GM18519 (cell line): ENCODE measurements at regions not wholly inside any gene's neighbourhood (a gene's known extent, or its start where the extent isn't known, plus 50 kb on each side); places are given as distances from the start of the nearest gene placed in this dataset.

ENCODE experiments used
- ATAC-seq: cut with Tn5 transposase; IDR thresholded peaks from one replicate; pipeline ENCODE4 v1.9.1; 2021; ENCODE audit warnings: mild to moderate bottlenecking, moderate library complexity; ENCODE audit not compliant: unreplicated experiment, low FRiP score

DNA sequence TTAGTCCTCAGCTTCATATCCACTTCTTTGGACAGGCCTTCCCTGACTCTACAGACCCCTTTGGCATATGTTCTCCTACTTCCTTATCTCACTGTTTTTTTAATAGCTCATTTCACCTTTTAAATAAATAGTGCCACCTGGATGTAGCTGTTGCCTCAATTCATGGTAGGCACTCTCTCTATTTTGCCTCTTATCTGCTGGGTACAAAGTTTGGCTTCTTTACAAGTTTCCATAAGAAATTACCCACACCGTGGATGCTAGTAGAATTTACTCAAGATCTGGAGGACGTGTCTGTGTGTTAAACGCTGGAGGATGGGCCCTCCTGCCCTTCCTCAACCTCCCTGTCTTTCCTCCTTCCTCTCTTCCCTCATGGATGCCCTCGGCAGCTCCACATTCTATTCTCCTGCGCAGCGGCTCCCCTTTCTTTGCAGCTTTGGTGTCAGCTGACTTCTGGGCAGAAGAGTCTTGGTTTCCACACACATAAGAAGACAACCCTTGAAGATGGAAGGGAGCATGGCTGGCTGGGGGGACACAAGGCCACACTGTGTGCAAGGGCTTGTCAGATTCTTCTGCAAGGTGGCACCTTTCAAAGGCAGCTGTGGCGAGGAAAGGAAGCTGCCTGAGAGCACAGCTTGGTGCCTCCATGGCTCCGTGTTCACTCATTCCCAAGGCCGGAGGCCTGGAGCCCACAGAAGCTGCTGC lies 212.6 kb downstream of the SNX19 start:
- ATAC-seq = no peak

DNA sequence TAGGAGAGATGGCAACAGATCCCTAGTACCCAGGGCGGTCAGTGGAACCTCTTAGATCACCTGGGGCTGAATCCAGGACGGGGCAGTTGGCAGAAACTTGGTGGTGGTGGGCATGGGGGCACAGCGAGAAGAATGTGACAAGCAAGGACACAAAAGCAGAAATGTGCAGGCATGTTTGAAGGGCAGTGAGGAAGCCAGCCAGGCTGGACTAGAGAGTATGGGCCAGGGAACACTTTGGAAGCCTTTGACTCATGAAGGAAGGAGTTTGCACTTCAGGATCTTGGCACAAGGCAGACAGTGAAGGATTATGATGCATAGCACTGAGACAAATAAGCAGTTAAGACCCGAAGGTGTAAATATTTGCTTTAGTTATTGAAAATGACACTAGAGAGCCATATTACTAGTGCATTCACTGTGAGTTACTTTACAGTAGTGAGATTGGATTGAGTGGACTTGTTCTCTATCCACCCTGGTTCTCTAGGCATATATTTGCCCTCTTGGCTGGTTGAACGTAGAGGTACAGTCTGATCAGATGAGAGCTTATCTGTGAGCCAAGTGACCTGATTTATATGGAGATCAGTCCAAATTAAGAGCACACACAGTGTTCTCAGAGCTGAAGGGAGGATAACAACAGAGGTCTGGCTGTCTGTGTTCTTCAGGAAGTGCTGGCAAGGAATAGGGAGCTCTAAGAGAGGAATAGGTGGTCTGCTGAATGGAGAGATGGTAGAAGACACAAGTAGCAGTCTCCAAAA lies 210.4 kb downstream of the SNX19 start:
- ATAC-seq = no peak

DNA sequence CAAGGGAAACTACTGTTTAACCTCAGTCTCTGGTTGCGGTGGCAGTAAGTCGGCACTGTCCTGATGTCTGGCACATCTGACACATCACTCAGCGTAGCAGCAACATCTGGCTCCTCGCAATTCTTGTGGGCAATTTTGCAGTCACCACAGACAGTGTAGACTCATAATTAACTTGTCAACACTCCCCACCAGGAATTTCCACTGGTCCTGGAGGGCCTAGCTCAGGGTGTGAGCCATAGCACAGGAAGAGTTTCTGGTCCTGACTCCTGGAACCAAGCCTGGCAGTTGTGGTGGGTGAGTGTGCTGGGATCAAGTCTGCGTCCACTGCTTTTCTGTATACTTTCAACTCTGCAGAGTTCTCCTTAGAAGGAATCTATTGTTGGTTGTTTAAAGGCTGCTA lies 209.7 kb downstream of the SNX19 start:
- no peak for ATAC-seq

DNA sequence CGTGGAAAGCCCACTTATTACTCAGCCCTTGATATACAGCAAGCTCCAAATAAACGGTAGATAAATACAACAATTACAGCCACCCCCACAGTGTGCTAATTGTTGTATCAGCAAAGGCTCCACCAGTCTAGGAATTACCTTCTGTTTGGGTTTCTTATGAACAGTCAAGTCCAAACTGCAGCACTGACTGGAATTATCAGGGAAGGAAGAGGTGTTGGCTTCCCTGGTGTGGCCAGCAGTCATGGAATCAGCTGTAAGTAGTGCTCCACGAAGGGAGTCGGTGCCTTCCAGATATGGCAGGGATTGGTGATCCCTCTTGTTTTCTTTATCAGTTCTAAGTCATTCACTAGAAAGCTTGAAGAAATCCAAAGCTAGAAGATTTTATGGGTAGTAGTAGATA lies 209.1 kb downstream of the SNX19 start:
- ATAC-seq = no peak

DNA sequence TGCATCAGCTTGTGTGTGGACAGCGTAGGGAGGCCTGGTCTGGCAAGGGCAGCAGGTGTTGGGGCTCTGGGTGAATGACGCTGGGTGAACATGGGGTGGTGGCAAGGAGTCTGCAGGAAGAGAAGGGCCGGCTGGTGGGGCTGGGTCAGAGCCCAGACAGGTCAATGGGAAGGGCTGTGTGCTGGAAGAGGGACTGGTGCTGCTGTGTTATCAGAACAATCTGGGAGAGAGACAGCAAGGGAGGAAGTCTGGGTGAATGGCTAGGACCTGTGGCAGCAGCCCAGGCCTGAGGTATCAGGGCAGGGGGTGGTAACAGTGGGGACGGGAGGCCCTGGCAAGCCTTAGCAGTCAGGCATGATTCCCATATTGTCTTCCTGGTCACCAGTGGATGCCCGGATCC lies 206.7 kb downstream of the SNX19 start:
- ATAC-seq = no peak

DNA sequence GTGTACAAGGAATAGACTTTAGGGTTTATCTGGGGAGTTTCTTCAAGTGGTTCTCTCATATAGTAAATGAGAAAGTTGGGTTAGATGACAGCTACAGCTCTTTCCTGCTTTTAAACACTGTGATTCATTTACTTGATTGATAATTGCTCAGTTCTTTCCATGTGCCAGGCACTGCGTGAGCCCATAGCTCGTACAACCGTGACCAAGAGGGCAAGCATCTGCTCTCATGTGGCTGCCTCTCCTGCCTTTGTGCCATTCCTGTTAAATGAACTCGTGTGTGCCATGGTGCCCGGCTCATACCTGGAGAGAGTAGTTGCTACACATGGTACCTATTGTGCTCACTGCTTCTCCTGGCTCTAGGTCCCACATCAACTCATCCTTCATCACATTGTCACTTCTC lies 206.3 kb downstream of the SNX19 start:
- ATAC-seq = no peak

DNA sequence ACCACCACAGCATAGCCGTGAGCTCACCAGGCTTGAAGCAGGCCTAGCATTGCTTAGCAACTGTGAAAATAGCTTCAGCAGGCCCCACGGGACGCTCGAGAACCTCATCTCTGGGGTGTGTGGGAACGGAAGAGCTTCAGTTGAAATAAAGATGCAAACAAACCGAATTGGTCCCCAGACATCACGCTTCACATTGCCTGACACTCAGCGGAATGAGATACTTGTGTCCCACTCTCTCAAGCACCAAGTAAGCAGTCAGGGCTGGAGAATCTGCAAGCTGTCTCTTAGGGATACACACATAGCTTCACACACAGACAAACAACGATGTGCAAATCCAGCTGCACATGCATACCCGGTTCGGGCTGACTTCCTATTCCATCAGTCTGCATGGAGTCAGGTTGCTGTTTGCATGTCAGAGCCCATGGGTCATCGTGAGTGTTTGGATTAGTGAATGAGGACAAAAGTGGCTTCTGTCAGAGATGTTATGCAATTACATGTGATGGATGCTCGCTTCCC lies 205.7 kb downstream of the SNX19 start:
- no peak for ATAC-seq

DNA sequence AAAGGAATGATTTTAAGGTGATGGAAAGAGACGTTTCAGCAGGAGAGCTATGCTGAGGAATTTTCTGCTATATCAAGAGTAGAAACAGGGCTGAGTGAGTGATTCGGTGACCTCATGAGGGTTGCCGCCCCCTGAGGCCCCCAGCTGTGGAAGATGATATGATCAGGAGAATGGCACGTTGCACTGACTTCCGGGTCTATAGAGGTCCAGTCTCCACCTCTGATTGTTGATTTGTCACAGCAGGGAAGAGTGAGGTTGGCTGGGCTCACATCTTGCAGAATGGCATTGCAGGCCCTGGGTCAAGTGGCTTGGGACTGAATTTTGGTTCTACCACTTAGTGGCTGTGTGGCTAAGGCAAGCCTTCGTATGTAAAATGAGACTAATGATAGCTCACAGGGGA lies 205.1 kb downstream of the SNX19 start:
- no peak for ATAC-seq

DNA sequence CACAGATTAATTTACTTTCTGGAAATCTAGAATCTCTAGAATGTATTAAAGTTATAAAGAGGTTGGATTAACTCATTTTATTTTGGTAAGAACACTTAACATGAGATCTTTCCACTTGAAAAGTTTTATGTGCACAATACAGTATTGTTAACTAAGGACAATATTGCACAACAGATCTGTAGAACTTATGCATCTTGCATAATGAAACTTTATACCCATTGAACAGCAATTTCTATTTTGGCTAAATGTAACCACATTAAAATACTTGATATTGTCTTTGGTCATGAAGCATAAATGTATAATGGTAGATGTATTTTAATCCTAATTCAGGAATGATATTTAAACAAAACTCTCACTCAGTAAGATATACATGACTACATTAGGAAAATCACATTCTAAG lies 203.8 kb downstream of the SNX19 start:
- no peak for ATAC-seq

DNA sequence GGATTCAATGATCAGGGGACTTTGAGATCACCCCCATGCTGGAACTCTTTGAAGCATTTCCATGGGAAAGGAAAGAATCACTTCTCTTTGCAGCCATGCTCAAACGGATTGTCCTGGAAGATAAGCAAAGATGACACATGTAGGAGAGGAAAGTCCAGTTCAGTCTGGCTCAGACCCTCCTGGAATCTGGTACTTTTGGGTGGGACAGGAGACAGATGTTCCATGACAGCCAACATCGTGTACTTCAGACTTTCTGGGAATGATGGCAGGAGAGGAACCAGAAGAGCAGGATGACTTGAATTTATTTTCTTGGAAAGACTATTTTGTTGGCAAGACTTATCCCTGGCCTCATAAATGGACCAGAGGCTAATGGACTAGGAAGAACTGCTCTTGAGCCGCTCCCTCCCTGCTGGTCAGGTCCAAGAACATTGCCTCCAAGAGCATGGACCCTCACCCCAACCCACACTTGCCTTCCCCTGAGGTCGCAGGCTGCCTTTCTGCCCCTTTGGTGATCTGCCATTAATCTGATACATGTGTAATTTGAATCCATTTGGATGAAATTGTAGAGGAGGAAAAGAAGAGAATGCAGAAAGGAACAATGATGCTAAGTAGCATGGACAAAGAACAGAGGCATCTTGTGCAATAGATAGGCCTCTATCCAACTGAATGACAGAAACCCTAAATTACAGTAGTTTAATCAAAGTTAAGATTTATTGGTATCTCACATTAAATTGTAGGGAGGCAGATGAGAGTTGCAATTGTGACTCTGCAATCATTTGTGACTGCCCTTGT lies 201.0 kb downstream of the SNX19 start:
- ATAC-seq = no peak

DNA sequence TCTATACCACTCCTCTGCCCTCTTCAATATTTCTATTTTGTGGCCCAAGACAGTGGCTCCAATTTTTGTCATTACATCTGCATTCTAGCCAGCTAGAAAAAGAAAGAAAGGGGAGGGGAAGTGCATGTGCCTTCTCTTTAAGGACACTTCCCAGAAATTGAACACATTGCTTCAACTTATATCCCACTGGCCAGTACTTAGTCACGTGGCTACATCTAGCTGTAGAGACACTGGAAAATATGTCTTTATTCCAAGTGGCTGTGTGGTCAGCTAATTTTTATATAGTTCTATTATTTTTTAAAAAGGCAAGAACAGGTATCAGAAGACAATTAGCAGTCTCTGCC lies 200.4 kb downstream of the SNX19 start:
- ATAC-seq = no peak

DNA sequence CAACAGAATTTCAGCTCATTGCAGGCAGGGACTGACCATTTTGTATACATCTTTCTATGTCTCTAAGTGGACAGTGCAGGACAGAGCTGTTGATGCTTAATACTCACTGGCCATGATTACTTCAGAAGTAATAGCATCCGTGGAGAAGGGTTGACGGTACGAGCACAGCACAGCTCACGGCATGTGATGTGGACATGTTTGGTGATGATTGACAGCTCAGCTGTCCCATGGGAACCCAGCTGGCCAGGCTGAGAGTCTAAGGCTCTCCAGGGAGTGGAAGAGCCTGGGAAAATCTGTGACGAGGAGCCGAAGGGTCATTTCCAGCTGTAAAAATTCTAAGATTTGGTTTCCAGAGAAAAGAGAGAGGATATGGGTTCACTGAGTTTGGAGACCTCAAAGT lies 198.2 kb downstream of the SNX19 start:
- ATAC-seq = no peak

DNA sequence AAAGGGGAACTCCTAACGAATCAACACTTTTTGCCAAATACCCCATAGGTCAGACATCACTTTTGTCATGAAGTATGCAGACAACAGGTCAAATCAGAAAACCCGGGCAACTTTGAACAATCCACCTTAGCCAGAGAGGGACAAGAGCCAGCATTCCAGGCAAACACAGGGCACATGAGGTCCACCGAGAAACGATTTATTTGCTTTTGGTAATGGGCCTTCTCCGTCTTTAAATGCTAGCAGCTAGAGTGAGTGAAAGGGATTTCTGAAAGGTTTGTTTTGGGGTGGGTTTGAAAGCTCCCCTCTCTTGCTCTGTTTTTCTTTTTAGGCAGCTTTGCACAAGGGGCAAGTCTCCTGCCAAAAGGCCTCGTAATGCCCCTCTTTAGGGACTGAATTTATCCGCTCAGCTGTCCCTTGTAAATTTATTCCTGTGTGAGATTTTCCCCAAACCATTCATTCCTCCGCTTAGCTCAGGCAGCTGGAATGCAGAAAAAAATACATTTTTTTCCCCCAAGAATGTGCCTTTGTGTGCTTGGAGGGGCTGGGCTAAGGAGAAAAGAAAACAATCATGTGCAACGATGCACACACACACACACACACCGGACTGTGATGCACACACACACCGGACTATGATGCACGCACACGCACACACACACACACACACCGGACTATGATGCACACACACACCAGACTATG lies 196.9 kb downstream of the SNX19 start:
- ATAC-seq = no peak

DNA sequence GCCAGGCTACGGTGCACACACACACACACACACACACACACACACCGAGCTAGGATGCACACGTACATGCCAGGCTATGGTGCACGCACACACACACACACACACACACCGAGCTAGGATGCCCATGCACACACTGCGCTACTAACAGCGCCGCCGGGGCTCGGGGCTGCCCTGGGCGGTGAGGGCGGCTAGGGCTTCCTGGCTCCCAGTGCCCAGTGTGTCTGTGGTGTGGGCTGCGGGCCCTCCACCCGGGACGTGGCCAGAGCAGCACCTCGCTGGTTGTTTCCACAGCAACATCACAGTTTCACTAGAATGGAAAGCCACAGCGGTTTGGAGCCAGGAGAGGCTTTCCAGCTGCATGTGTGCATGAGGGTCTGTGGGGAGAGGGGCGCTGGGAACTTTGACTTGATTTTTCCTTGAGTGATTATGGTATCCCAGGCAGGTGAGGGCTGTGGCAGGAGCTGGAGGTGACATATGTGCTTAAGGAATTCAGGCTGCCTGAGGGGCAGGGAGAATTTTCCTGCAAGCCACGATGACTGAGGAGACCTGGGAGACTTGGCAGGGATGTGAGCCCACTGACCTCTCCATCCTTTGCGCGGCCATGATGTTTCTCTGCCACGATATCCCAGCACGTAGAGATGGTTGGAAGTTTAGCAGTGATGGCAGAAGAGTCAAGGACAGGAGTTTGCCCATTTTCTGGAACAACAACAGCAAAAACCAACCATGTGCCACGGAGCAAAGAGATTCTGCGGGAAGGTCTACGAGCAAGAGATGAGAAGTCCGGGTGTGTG lies 195.9 kb downstream of the SNX19 start:
- ATAC-seq = no peak

DNA sequence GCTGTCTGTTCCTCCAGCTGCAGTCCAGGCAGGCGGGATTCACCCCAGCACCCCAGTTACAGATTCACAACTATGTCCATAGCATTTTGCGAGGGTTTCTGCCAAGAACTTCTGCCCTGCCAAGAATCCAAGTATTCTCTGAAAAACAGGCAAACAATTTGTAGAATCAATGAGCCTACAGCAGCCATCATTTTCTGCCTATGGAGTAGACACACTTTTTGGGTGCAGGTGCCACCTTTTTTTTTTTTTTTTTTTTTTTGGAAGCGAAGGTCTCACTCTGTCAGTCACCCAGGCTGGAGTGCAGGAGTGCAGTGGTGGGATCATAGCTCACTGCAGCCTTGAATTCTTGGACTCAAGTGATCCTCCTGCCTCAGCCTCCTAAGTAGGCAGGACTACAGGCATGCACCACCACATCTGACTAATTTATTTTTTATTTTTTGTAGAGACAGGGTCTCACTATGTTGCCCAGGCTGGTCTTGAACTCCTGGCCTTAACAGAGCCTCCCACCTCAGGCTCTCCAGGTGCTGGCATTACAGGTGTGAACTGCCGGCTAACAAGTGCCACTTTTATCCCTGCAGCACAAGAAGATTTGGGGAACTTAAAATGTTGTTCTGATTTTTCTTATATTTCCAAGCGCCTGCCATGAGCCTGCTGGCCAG lies 195.1 kb downstream of the SNX19 start:
- no peak for ATAC-seq

DNA sequence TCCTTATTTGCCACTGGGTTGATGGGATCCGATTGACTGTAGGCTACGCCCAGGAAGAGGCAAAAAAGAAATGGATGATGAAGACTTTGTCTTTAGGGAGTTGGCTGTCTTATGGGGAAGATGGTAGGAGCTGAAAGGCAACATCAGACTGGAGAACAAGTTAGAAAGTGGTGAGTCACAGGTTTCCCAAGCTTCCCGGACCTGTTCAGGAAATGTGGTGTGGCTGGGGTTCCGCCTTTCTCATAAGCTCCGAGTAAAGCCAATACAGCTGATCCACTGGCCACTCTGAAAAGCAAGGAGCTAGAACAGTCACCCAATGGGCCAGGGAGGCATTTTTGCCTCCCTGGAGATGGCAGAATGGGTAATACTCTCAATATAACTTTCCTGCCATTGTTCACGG lies 194.5 kb downstream of the SNX19 start:
- ATAC-seq = no peak

DNA sequence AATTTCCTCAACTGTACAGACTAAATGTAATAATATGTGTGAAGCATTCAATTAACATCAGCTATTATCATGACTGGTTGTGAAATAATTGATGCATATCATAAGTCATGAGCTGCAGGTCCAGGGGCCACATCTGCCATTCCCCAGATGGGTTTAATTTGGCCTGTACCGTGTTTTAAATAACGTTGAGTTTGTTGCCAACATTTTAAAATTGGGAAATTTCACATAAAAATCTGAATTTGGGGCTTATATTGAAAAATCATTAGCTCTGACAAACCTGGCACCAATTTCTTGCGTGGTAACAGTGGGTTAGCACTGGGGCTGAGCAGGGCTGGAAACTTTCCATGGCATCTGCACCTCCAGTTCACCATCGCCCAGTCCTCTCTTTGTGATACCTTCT lies 193.9 kb downstream of the SNX19 start:
- no peak for ATAC-seq

DNA sequence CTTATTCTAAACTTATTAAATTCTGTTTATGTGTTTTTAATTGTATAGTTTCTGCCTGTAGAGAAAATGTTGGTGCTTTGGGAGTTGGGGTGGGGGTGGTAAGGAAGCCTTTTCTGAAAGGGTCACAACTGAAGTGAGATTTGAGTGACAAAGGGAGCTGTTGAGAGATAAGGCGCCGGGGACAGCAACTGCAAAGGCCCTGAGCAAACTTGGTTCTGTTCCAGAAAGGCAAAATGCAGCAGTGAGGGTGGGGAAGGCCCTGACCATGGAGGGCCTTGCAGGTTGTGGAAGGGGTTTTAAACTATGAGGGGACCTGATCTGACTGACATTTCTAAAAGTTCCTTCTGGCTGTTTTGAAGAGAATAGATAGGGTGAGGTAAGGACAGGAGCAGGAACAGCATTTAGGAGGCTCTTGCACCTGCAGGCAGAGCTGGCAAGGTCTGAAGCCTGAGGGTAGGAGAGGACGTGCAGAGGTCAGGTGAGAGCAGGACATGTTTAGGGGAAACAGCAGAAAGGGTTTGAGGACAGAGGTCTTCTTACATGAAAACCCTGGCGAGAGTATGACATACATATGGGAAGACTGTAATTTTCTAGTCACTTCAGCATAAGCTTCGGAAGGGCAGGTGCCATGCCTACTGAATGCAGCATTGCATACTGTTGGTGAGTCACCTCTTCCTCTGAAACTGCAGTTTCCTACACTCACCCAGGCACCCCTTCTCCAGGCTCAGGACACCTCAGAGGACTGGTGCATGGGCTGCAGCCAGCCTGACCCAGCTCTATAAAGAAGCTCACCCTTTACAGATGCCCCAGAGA lies 190.7 kb downstream of the SNX19 start:
- no peak for ATAC-seq
